Uterus (tissue), 2 donors: ENCODE measurements at regions not wholly inside any gene's neighbourhood (a gene's known extent, or its start where the extent isn't known, plus 50 kb on each side); places are given as distances from the start of the nearest gene placed in this dataset.

Source experiments
- POLR2A ChIP-seq, 2 donors: fragments of 450-650 bp; IDR thresholded peaks; one replicate each; pipeline ENCODE4 v1.6.1; 2016; ENCODE audit warnings: antibody characterized with exemption in 2 of 2, mild to moderate bottlenecking in 1 of 2, moderate library complexity in 1 of 2
- TF ChIP-seq, protein P1 (sequence below), 4 experiments: fragments of 200-600 bp in 2 of 4; fragments of 450-650 bp in 2 of 4; sonication (generic) in 2 of 4; IDR thresholded peaks; one replicate each; pipeline ENCODE4 v1.5.1; 2016 to 2019; ENCODE audit warnings: antibody characterized with exemption in 4 of 4, mild to moderate bottlenecking in 2 of 4, moderate library complexity in 1 of 4

DNA sequence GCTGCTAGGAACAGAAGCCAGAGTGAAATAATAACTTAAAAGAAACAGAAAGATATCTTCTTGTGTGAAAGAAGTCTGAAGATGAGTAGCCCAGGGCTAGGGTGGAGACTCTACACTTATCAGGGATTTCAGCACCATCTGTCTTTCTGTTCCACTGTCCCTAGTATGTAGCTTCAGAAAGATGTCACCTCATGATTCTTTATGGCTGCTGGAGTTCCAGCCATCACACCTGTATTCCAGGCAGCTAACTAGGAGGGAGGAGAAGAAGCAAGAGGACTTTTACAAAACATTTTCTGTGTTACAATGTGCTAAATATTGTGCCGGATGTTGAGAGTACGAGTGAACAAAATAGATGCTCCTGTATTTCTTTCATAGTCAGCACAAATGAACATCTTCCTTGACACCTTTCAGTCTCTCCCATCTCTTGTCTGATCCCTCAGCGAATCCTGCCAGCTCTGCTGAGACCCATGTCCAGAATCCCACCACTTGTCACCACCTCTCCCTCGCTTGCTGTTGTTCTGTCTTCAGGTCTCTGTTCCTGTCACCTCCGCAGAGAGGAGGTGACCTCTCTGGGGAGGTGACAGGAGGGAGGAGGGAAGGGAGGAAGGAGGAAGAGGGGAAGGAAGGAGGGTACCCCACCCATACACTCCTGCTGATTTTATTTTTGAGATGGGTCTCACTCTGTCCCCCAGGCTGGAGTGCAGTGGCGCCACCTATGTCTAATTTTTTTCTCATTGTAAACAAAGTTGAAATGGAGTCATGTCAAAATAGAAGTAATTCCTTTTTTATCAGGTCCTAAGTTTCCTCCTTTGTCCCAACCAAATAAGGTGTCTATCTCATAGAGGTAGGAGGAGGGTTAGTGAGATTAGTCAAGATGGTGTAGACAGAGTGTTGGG, 188.9 kb downstream of the TFAP2C start:
- TF ChIP-seq, protein P1, sequence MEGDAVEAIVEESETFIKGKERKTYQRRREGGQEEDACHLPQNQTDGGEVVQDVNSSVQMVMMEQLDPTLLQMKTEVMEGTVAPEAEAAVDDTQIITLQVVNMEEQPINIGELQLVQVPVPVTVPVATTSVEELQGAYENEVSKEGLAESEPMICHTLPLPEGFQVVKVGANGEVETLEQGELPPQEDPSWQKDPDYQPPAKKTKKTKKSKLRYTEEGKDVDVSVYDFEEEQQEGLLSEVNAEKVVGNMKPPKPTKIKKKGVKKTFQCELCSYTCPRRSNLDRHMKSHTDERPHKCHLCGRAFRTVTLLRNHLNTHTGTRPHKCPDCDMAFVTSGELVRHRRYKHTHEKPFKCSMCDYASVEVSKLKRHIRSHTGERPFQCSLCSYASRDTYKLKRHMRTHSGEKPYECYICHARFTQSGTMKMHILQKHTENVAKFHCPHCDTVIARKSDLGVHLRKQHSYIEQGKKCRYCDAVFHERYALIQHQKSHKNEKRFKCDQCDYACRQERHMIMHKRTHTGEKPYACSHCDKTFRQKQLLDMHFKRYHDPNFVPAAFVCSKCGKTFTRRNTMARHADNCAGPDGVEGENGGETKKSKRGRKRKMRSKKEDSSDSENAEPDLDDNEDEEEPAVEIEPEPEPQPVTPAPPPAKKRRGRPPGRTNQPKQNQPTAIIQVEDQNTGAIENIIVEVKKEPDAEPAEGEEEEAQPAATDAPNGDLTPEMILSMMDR (IDR thresholded peaks at IDR 0.05), result no peak
- TF ChIP-seq POLR2A (IDR thresholded peaks at IDR 0.05), result no peak
